ENCODE measurements at regions not wholly inside any gene's neighbourhood (a gene's known extent, or its start where the extent isn't known, plus 50 kb on each side); places are given as distances from the start of the nearest gene placed in this dataset.

GRCh38 chr14:56889705-56890104 lies 79.4 kb upstream of the OTX2 start:
- no peak for TF ChIP-seq EZH2 (IDR thresholded peaks at IDR 0.05; ENCODE audit: borderline replicate concordance, low read length)
- TF ChIP-seq, protein P1, sequence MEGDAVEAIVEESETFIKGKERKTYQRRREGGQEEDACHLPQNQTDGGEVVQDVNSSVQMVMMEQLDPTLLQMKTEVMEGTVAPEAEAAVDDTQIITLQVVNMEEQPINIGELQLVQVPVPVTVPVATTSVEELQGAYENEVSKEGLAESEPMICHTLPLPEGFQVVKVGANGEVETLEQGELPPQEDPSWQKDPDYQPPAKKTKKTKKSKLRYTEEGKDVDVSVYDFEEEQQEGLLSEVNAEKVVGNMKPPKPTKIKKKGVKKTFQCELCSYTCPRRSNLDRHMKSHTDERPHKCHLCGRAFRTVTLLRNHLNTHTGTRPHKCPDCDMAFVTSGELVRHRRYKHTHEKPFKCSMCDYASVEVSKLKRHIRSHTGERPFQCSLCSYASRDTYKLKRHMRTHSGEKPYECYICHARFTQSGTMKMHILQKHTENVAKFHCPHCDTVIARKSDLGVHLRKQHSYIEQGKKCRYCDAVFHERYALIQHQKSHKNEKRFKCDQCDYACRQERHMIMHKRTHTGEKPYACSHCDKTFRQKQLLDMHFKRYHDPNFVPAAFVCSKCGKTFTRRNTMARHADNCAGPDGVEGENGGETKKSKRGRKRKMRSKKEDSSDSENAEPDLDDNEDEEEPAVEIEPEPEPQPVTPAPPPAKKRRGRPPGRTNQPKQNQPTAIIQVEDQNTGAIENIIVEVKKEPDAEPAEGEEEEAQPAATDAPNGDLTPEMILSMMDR (conservative IDR thresholded peaks at IDR 0.05 in 1 of 2, IDR thresholded peaks at IDR 0.05 in 1 of 2; ENCODE audit: extremely low read depth in 1 of 2, insufficient read depth in 1 of 2, low read depth in 1 of 2, low read length in 2 of 2) = no peak
